Gastrocnemius medialis (tissue), 4 donors: ENCODE measurements at regions not wholly inside any gene's neighbourhood (a gene's known extent, or its start where the extent isn't known, plus 50 kb on each side); places are given as distances from the start of the nearest gene placed in this dataset.

Experiments used
- ATAC-seq, 2 donors: fragments of 150-250 bp; one replicate each; pipeline ENCODE4 v1.9.1; 2016
- DNase-seq, 2 donors: peaks; one replicate each; pipeline ENCODE4 v3.0.0-alpha.2; 2019
- H3K27ac ChIP-seq, 4 donors: fragments of 200-600 bp; sonication (generic); 1 replicate in 1 of 4; 2 replicates in 3 of 4; pipeline ENCODE4 v1.5.1; 2016 to 2018; ENCODE audit warnings: mild to moderate bottlenecking in 2 of 4, moderate library complexity in 1 of 4
- H3K27me3 ChIP-seq, 3 donors: fragments of 200-600 bp; sonication (generic) in 2 of 3; 1 replicate in 1 of 3; 2 replicates in 2 of 3; pipeline versions ENCODE4 v1.5.1 to v1.6.0; 2016 to 2019; ENCODE audit warnings: mild to moderate bottlenecking in 1 of 3, moderate library complexity in 1 of 3
- H3K36me3 ChIP-seq, 2 donors: fragments of 200-600 bp; sonication (generic) in 1 of 2; one replicate each; pipeline ENCODE4 v1.5.1; 2017 to 2018
- H3K4me1 ChIP-seq, 2 donors: fragments of 200-600 bp; sonication (generic) in 1 of 2; one replicate each; pipeline ENCODE4 v1.5.1; 2016 to 2017; ENCODE audit warnings: mild to moderate bottlenecking in 2 of 2
- H3K4me3 ChIP-seq, 4 donors: fragments of 200-600 bp; sonication (generic) in 3 of 4; 1 replicate in 1 of 4; 2 replicates in 3 of 4; pipeline ENCODE4 v1.5.1; 2016 to 2019; ENCODE audit warnings: mild to moderate bottlenecking in 2 of 4
- H3K9me3 ChIP-seq, 3 donors: fragments of 200-600 bp; sonication (generic) in 2 of 3; 1 replicate in 1 of 3; 2 replicates in 2 of 3; pipeline ENCODE4 v1.5.1; 2016 to 2019
- CTCF ChIP-seq, 5 experiments: fragments of 450-650 bp in 3 of 5; fragments of 200-600 bp in 2 of 5; sonication (generic) in 2 of 5; IDR thresholded peaks in 4 of 5; conservative IDR thresholded peaks in 1 of 5; 1 replicate in 4 of 5; 2 replicates in 1 of 5; pipeline ENCODE4 v1.5.1; 2016 to 2019; ENCODE audit warnings: antibody characterized with exemption in 5 of 5, mild to moderate bottlenecking in 3 of 5, moderate library complexity in 3 of 5
- POLR2A ChIP-seq, 2 donors: fragments of 450-650 bp; IDR thresholded peaks; one replicate each; pipeline ENCODE4 v1.6.1; 2017; ENCODE audit warnings: antibody characterized with exemption in 2 of 2, mild to moderate bottlenecking in 2 of 2, moderate library complexity in 2 of 2
- in situ Hi-C, 4 donors: fragments of 200-750 bp; cut with MboI; loops; one replicate each; pipeline versions ENCODE4 v1.15.0 to v1.8.0; 2017; ENCODE audit warnings: low sequenced_read_pairs in 4 of 4
- intact Hi-C: fragments of 100-400 bp; cut with DNase I; formaldehyde crosslinking; loops from one replicate; pipeline ENCODE4 v1.15.1; 2023; ENCODE audit warnings: low total_unique reads

GRCh38 chr16:51696376-51696775 lies 545.3 kb upstream of the SALL1 start:
- no peaks in the 10 kb centered on the region for H3K36me3 ChIP-seq
- in situ Hi-C loops: no loop called here

GRCh38 chr16:51691109-51691508 lies 540.0 kb upstream of the SALL1 start:
- no peak for TF ChIP-seq CTCF (IDR thresholded peaks at IDR 0.05 in 4 of 5, conservative IDR thresholded peaks at IDR 0.05 in 1 of 5)
- Histone ChIP-seq H3K27ac (no peak overlapping the region), H3K4me1 (no peaks in the 10 kb centered on the region), H3K36me3 (no peaks in the 10 kb centered on the region), H3K27me3 (no peaks in the 10 kb centered on the region), H3K9me3 (no peaks in the 10 kb centered on the region), H3K4me3 (no peak overlapping the region)
- in situ Hi-C loops: no loop called here
- intact Hi-C loops: no loop called here
- DNase-seq (no peak), ATAC-seq (no peak)

More at GRCh38 chr16:51696376-51696775, 545.3 kb upstream of the SALL1 start:
- TF ChIP-seq CTCF (IDR thresholded peaks at IDR 0.05 in 4 of 5, conservative IDR thresholded peaks at IDR 0.05 in 1 of 5) (no peak), POLR2A (IDR thresholded peaks at IDR 0.05) (no peak)
- no peak for ATAC-seq
- no peaks in the 10 kb centered on the region for H3K9me3 ChIP-seq
- no peak overlapping the region for H3K4me3 ChIP-seq
- no peak for DNase-seq
- H3K27me3 ChIP-seq: no peaks in the 10 kb centered on the region
- intact Hi-C loops: no loop called here
- no peak overlapping the region for H3K27ac ChIP-seq
- no peaks in the 10 kb centered on the region for H3K4me1 ChIP-seq

- Histone ChIP-seq H3K4me3 (no peak overlapping the region), H3K4me1 (no peaks in the 10 kb centered on the region), H3K27ac (no peak overlapping the region), H3K27me3 (no peaks in the 10 kb centered on the region), H3K36me3 (no peaks in the 10 kb centered on the region), H3K9me3 (no peaks in the 10 kb centered on the region)
- DNase-seq (no peak), ATAC-seq (no peak)
- in situ Hi-C loops (no loop called here), intact Hi-C loops (no loop called here)
- TF ChIP-seq CTCF (IDR thresholded peaks at IDR 0.05 in 4 of 5, conservative IDR thresholded peaks at IDR 0.05 in 1 of 5) (no peak), POLR2A (IDR thresholded peaks at IDR 0.05) (no peak)
Observed at GRCh38 chr16:51685498-51685897, 534.4 kb upstream of the SALL1 start.

GRCh38 chr16:51683882-51684281 lies 532.8 kb upstream of the SALL1 start:
- ATAC-seq (no peak), DNase-seq (no peak)
- in situ Hi-C loops: no loop called here
- H3K4me3 ChIP-seq: no peak overlapping the region
- no peak overlapping the region for H3K27ac ChIP-seq
- H3K27me3 ChIP-seq: no peaks in the 10 kb centered on the region
- H3K4me1 ChIP-seq: no peaks in the 10 kb centered on the region
- no peak for TF ChIP-seq CTCF (IDR thresholded peaks at IDR 0.05 in 4 of 5, conservative IDR thresholded peaks at IDR 0.05 in 1 of 5)
- TF ChIP-seq POLR2A (IDR thresholded peaks at IDR 0.05): no peak
- H3K9me3 ChIP-seq: no peaks in the 10 kb centered on the region
- no peaks in the 10 kb centered on the region for H3K36me3 ChIP-seq
- intact Hi-C loops: no loop called here

GRCh38 chr16:51682905-51683304 lies 531.8 kb upstream of the SALL1 start:
- in situ Hi-C loops: no loop called here
- no peaks in the 10 kb centered on the region for H3K9me3 ChIP-seq

More at GRCh38 chr16:51682905-51683304, 531.8 kb upstream of the SALL1 start:
- ATAC-seq (no peak), DNase-seq (no peak)
- H3K27ac ChIP-seq: no peak overlapping the region
- no peaks in the 10 kb centered on the region for H3K27me3 ChIP-seq
- H3K4me1 ChIP-seq: no peaks in the 10 kb centered on the region
- H3K4me3 ChIP-seq: no peak overlapping the region
- TF ChIP-seq CTCF (IDR thresholded peaks at IDR 0.05 in 4 of 5, conservative IDR thresholded peaks at IDR 0.05 in 1 of 5): no peak
- TF ChIP-seq POLR2A (IDR thresholded peaks at IDR 0.05): no peak
- intact Hi-C loops: no loop called here
- H3K36me3 ChIP-seq: no peaks in the 10 kb centered on the region
